ENCODE measurements at regions not wholly inside any gene's neighbourhood (a gene's known extent, or its start where the extent isn't known, plus 50 kb on each side); places are given as distances from the start of the nearest gene placed in this dataset.
A peak's percentile ranks its signal among the peaks of the same experiment; 100 is the strongest.

GRCh38 chr4:182063651-182064050 lies 179.6 kb upstream of the TENM3 start:
- TF ChIP-seq CTCF (IDR thresholded peaks at IDR 0.05; ENCODE audit: low read depth, low read length, missing control alignments), result no peak
- no peak overlapping the region for H3K4me3 ChIP-seq (ENCODE audit: low read depth, low read length)
- in situ Hi-C loops (cut with HindIII; ENCODE audit: low sequenced_read_pairs), result no loop called here
- no peak for DNase-seq (ENCODE audit: low read depth)

- TF ChIP-seq CTCF (IDR thresholded peaks at IDR 0.05; ENCODE audit: low read depth, low read length, missing control alignments), result no peak
- DNase-seq (ENCODE audit: low read depth), result no peak
- no peak overlapping the region for H3K4me3 ChIP-seq (ENCODE audit: low read depth, low read length)
- in situ Hi-C loops (cut with HindIII; ENCODE audit: low sequenced_read_pairs), result no loop called here
Observed at GRCh38 chr4:182065255-182065654, 177.9 kb upstream of the TENM3 start.

GRCh38 chr4:182066037-182066436 lies 177.2 kb upstream of the TENM3 start:
- in situ Hi-C loops (cut with HindIII; ENCODE audit: low sequenced_read_pairs), result no loop called here
- DNase-seq (ENCODE audit: low read depth), result no peak
- no peak overlapping the region for H3K4me3 ChIP-seq (ENCODE audit: low read depth, low read length)
- no peak for TF ChIP-seq CTCF (IDR thresholded peaks at IDR 0.05; ENCODE audit: low read depth, low read length, missing control alignments)

GRCh38 chr4:182067828-182068227 lies 175.4 kb upstream of the TENM3 start:
- H3K4me3 ChIP-seq (ENCODE audit: low read depth, low read length), result no peak overlapping the region
- DNase-seq (ENCODE audit: low read depth), result peak; percentile 44
- TF ChIP-seq CTCF (IDR thresholded peaks at IDR 0.05; ENCODE audit: low read depth, low read length, missing control alignments), result no peak
- in situ Hi-C loops (cut with HindIII; ENCODE audit: low sequenced_read_pairs), result no loop called here

GRCh38 chr4:182068920-182069319 lies 174.3 kb upstream of the TENM3 start:
- in situ Hi-C loops (cut with HindIII; ENCODE audit: low sequenced_read_pairs), result no loop called here
- no peak overlapping the region for H3K4me3 ChIP-seq (ENCODE audit: low read depth, low read length)
- no peak for TF ChIP-seq CTCF (IDR thresholded peaks at IDR 0.05; ENCODE audit: low read depth, low read length, missing control alignments)
- DNase-seq (ENCODE audit: low read depth), result no peak

- H3K4me3 ChIP-seq (ENCODE audit: low read depth, low read length), result no peak overlapping the region
- DNase-seq (ENCODE audit: low read depth), result no peak
- TF ChIP-seq CTCF (IDR thresholded peaks at IDR 0.05; ENCODE audit: low read depth, low read length, missing control alignments), result no peak
- in situ Hi-C loops (cut with HindIII; ENCODE audit: low sequenced_read_pairs), result no loop called here
Observed at GRCh38 chr4:182073278-182073677, 169.9 kb upstream of the TENM3 start.

GRCh38 chr4:182074139-182074538 lies 169.1 kb upstream of the TENM3 start:
- in situ Hi-C loops (cut with HindIII; ENCODE audit: low sequenced_read_pairs), result no loop called here
- TF ChIP-seq CTCF (IDR thresholded peaks at IDR 0.05; ENCODE audit: low read depth, low read length, missing control alignments), result no peak
- DNase-seq (ENCODE audit: low read depth), result no peak
- no peak overlapping the region for H3K4me3 ChIP-seq (ENCODE audit: low read depth, low read length)

Measured in astrocyte of the cerebellum (primary cell).